Tongue (tissue), 2 donors: ENCODE measurements at regions not wholly inside any gene's neighbourhood (a gene's known extent, or its start where the extent isn't known, plus 50 kb on each side); places are given as distances from the start of the nearest gene placed in this dataset. TPM values are rescaled to one million over a fixed set of nuclear protein-coding genes. Genes with fewer than 3 reads are reported as not detected.

Source experiments
- DNase-seq: peaks from one replicate; pipeline ENCODE4 v3.0.0-alpha.2; 2015
- small RNA-seq: library from RNA; depleted of rRNA; stranded (forward); fragments of <200 nt; gene quantifications from one replicate; pipeline ENCODE3, GENCODE V24; 2014; ENCODE audit warnings: low replicate concordance

- DNase-seq = no peak
Measured at GRCh38 chr21:38885909-38886308, 80.2 kb downstream of the ETS2 start.

GRCh38 chr21:38884440-38884839, 78.7 kb downstream of the ETS2 start:
- no peak for DNase-seq

- DNase-seq = no peak
Measured at GRCh38 chr21:38883142-38883541, 77.4 kb downstream of the ETS2 start.

- DNase-seq = no peak
Measured at GRCh38 chr21:38881131-38881530, 75.4 kb downstream of the ETS2 start.

GRCh38 chr21:38880577-38880966, 74.8 kb downstream of the ETS2 start:
- no peak for DNase-seq

GRCh38 chr21:38879912-38880576, 74.3 kb downstream of the ETS2 start:
- DNase-seq = no peak

- no peak for DNase-seq
Measured at GRCh38 chr21:38878379-38879179, 72.8 kb downstream of the ETS2 start.

GRCh38 chr21:38875694-38876492, 70.2 kb downstream of the ETS2 start:
- DNase-seq = no peak

Small RNA genes lying in the stretch of these regions (small RNA-seq; reads per million reads assigned to genes)
- gene RF00091 = not detected
